GM18867 (cell line): ENCODE measurements at regions not wholly inside any gene's neighbourhood (a gene's known extent, or its start where the extent isn't known, plus 50 kb on each side); places are given as distances from the start of the nearest gene placed in this dataset.

Source experiments
- ATAC-seq: cut with Tn5 transposase; IDR thresholded peaks from one replicate; pipeline ENCODE4 v1.9.1; 2021; ENCODE audit warnings: mild to moderate bottlenecking, moderate library complexity; ENCODE audit not compliant: unreplicated experiment

GRCh38 chr11:90822996-90823395, 600.1 kb upstream of the CHORDC1 start:
- ATAC-seq, result no peak

GRCh38 chr11:90818196-90818745, 595.4 kb upstream of the CHORDC1 start:
- no peak for ATAC-seq

- no peak for ATAC-seq
Measured at GRCh38 chr11:90809581-90809980, 586.7 kb upstream of the CHORDC1 start.

- ATAC-seq, result no peak
Measured at GRCh38 chr11:90805172-90805571, 582.3 kb upstream of the CHORDC1 start.

- ATAC-seq, result no peak
Measured at GRCh38 chr11:90803831-90804230, 581.0 kb upstream of the CHORDC1 start.

GRCh38 chr11:90803366-90803765, 580.5 kb upstream of the CHORDC1 start:
- ATAC-seq, result no peak

- ATAC-seq, result no peak
Measured at GRCh38 chr11:90798769-90799168, 575.9 kb upstream of the CHORDC1 start.

- no peak for ATAC-seq
Measured at GRCh38 chr11:90795746-90796145, 572.9 kb upstream of the CHORDC1 start.

GRCh38 chr11:90788961-90789360, 566.1 kb upstream of the CHORDC1 start:
- no peak for ATAC-seq

- ATAC-seq, result no peak
Measured at GRCh38 chr11:90784241-90784814, 561.5 kb upstream of the CHORDC1 start.

- ATAC-seq, result no peak
Measured at GRCh38 chr11:90783111-90783510, 560.3 kb upstream of the CHORDC1 start.

- no peak for ATAC-seq
Measured at GRCh38 chr11:90779098-90779497, 556.2 kb upstream of the CHORDC1 start.

GRCh38 chr11:90775567-90776165, 552.8 kb upstream of the CHORDC1 start:
- peak; percentile 69 for ATAC-seq

- no peak for ATAC-seq
Measured at GRCh38 chr11:90774727-90775566, 552.1 kb upstream of the CHORDC1 start.

GRCh38 chr11:90770007-90770406, 547.2 kb upstream of the CHORDC1 start:
- no peak for ATAC-seq

- no peak for ATAC-seq
Measured at GRCh38 chr11:90766121-90766520, 543.3 kb upstream of the CHORDC1 start.

- no peak for ATAC-seq
Measured at GRCh38 chr11:90764691-90765090, 541.8 kb upstream of the CHORDC1 start.

- no peak for ATAC-seq
Measured at GRCh38 chr11:90757849-90758494, 535.1 kb upstream of the CHORDC1 start.

- no peak for ATAC-seq
Measured at GRCh38 chr11:90756617-90757016, 533.8 kb upstream of the CHORDC1 start.

- no peak for ATAC-seq
Measured at GRCh38 chr11:90753546-90753945, 530.7 kb upstream of the CHORDC1 start.

GRCh38 chr11:90747057-90747456, 524.2 kb upstream of the CHORDC1 start:
- ATAC-seq, result no peak
